ENCODE measurements at regions not wholly inside any gene's neighbourhood (a gene's known extent, or its start where the extent isn't known, plus 50 kb on each side); places are given as distances from the start of the nearest gene placed in this dataset.

DNA sequence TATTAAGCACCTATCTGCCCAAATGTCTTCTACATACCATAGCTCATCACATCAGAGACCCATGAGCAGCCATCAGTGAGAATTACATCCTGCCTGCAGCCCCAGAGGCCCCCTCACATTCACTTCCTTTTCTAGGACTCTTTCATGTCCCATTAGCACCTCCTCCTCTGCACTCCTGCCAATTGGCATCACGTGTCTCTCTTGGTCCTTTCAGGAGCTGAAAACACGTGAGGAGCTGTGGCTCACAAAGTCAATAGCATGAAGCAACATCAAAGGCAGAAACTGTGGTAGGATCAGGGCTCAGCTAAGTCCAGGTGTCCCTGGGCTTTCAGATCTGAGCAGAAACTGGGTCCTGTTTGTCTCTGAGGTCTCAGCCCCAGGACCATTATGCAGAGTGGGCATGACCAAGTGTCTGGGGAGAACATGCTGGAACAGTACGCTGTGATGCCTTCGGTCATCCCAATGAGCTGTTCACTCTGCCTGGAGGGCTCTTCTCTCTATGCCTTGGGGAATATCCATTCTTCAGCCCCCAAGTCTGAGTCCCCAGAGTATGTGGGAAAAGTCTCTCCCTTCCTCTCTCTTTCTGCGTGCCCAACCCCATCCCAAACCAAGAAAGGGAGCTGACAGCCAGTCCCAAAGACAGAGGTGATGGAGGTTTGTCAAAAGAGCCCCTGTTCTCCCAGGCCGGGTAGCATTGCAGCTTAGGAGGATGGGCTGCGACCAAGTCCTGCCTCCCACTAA is 457.0 kb upstream of the CDH5 start:
- H3K4me3 Mint-ChIP-seq: no peak overlapping the region
- no peaks in the 10 kb centered on the region for H3K36me3 Mint-ChIP-seq (ENCODE audit: low read depth)
- no peak for DNase-seq
- H3K4me1 Mint-ChIP-seq: peaks cover 35% of the 10 kb centered on the region
- no peak for TF ChIP-seq CTCF (IDR thresholded peaks at IDR 0.05)
- H3K27me3 Mint-ChIP-seq (ENCODE audit: low read depth, poor library complexity): no peaks in the 10 kb centered on the region
- peaks cover 3% of the 10 kb centered on the region for H3K9me3 Mint-ChIP-seq
- no peak overlapping the region for H3K27ac Mint-ChIP-seq

GRCh38 chr16:65908568-65908967 is 457.9 kb upstream of the CDH5 start:
- Mint-ChIP-seq H3K27ac (no peak overlapping the region), H3K27me3 (ENCODE audit: low read depth, poor library complexity) (no peaks in the 10 kb centered on the region), H3K4me1 (peaks cover 43% of the 10 kb centered on the region), H3K36me3 (ENCODE audit: low read depth) (no peaks in the 10 kb centered on the region), H3K9me3 (no peaks in the 10 kb centered on the region), H3K4me3 (no peak overlapping the region)
- DNase-seq: peak; percentile 26
- no peak for TF ChIP-seq CTCF (IDR thresholded peaks at IDR 0.05)

GRCh38 chr16:65905331-65905730 is 461.2 kb upstream of the CDH5 start:
- no peak for TF ChIP-seq CTCF (IDR thresholded peaks at IDR 0.05)
- no peaks in the 10 kb centered on the region for H3K27me3 Mint-ChIP-seq (ENCODE audit: low read depth, poor library complexity)
- H3K27ac Mint-ChIP-seq: no peak overlapping the region
- DNase-seq: no peak
- peaks cover 51% of the 10 kb centered on the region for H3K4me1 Mint-ChIP-seq
- H3K4me3 Mint-ChIP-seq: no peak overlapping the region
- no peaks in the 10 kb centered on the region for H3K9me3 Mint-ChIP-seq
- no peaks in the 10 kb centered on the region for H3K36me3 Mint-ChIP-seq (ENCODE audit: low read depth)

DNA sequence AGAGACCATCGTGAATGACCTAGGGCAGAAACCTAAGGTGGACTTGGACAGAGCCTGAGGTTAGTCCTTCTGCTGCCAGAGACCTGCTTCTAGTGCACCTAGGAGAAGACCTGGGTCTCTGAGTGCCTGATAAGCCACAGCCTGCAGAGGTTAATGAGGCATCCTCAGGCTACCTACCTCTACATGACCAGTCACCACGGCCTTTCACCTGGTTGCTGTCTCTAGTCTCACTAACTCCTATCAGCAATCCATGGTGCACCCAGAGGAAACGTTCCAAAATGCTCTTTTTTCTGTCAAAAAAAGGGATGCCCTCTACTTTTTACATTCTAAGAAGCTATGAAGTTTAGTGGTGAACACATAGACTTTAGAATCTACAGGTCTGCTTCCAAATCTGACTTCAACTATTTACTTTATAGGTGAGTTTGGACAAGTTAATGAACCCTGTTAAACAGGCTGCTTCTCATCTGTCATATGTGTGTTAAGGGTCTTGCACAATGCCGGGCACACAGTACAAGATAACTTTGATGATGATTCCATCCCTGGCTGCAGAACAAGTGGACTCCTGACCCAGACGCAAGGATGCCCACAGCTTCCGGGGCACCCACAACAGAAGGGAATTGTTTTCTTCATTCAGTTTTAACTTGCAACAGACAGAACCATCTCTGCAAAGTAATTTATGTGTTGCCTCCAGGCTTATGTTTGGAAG is 469.9 kb upstream of the CDH5 start:
- no peaks in the 10 kb centered on the region for H3K36me3 Mint-ChIP-seq (ENCODE audit: low read depth)
- H3K9me3 Mint-ChIP-seq: peaks cover 7% of the 10 kb centered on the region
- peaks cover 3% of the 10 kb centered on the region for H3K27me3 Mint-ChIP-seq (ENCODE audit: low read depth, poor library complexity)
- H3K27ac Mint-ChIP-seq: no peak overlapping the region
- DNase-seq: no peak
- H3K4me3 Mint-ChIP-seq: no peak overlapping the region
- no peak for TF ChIP-seq CTCF (IDR thresholded peaks at IDR 0.05)
- H3K4me1 Mint-ChIP-seq: peaks cover 7% of the 10 kb centered on the region

DNA sequence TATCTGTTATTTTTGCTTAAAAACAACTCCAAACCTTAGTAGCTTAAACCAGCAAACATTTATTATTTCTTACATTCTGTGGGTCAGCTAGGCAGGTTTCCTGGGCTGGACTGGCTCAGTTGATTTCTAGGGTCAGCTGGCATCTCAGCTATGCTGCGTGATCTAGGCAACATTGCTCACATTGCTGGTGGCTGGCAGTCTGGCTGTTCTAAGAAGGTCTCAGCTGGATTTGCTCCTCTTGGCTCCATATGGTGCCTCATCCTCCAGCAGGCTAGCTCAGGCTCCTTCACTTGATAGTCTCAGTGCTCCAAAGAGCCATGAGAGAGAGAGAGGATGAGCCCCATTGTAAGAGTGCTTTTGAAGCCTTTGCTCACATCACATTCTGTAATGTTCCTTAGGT is 470.6 kb upstream of the CDH5 start:
- no peak for TF ChIP-seq CTCF (IDR thresholded peaks at IDR 0.05)
- H3K4me3 Mint-ChIP-seq: no peak overlapping the region

More for the DNA sequence above, 470.6 kb upstream of the CDH5 start:
- Mint-ChIP-seq H3K4me1 (peaks cover 5% of the 10 kb centered on the region), H3K27ac (no peak overlapping the region), H3K36me3 (ENCODE audit: low read depth) (no peaks in the 10 kb centered on the region), H3K27me3 (ENCODE audit: low read depth, poor library complexity) (peaks cover 3% of the 10 kb centered on the region), H3K9me3 (peaks cover 7% of the 10 kb centered on the region)
- no peak for DNase-seq
